GM13976 (cell line): ENCODE measurements at regions not wholly inside any gene's neighbourhood (a gene's known extent, or its start where the extent isn't known, plus 50 kb on each side); places are given as distances from the start of the nearest gene placed in this dataset.
"Not testable (repeated sequence)": the region's sequence is repeated elsewhere in the genome, so short reads cannot be mapped to it uniquely, and the experiment has no call there.

Source experiments
- DNase-seq: peaks from one replicate; pipeline ENCODE4 v3.0.0; 2012; ENCODE audit warnings: low spot score
- CTCF ChIP-seq: IDR thresholded peaks from 2 replicates; pipeline ENCODE4 v1.5.1; 2012; ENCODE audit warnings: borderline replicate concordance, mild to moderate bottlenecking; ENCODE audit not compliant: insufficient read depth; ENCODE audit errors: extremely low read depth, missing control alignments, control extremely low read depth
- in situ Hi-C: fragments of 300-500 bp; cut with MboI; formaldehyde crosslinking; loops from one replicate; pipeline ENCODE4 v1.12.0; 2022; ENCODE audit warnings: low sequenced_read_pairs, mixed read lengths, inconsistent platforms; ENCODE audit not compliant: unreplicated experiment

GRCh38 chr4:122083989-122084388 lies 68.1 kb upstream of the BLTP1 start:
- no peak for TF ChIP-seq CTCF
- no peak for DNase-seq
- in situ Hi-C loops = no loop called here

GRCh38 chr4:122083351-122083750 lies 68.8 kb upstream of the BLTP1 start:
- in situ Hi-C loops = no loop called here
- no peak for TF ChIP-seq CTCF
- no peak for DNase-seq

- no peak for TF ChIP-seq CTCF
- no peak for DNase-seq
- in situ Hi-C loops = no loop called here
Measured at GRCh38 chr4:122082661-122083060, 69.5 kb upstream of the BLTP1 start.

GRCh38 chr4:122077653-122078052 lies 74.5 kb upstream of the BLTP1 start:
- DNase-seq, in situ Hi-C loops: not testable (repeated sequence)

GRCh38 chr4:122076835-122077234 lies 75.3 kb upstream of the BLTP1 start:
- DNase-seq = not testable (repeated sequence)

GRCh38 chr4:122073615-122074014 lies 78.5 kb upstream of the BLTP1 start:
- in situ Hi-C loops = no loop called here

More at GRCh38 chr4:122076835-122077234, 75.3 kb upstream of the BLTP1 start:
- in situ Hi-C loops = not testable (repeated sequence)

GRCh38 chr4:122065915-122066314 lies 86.2 kb upstream of the BLTP1 start:
- TF ChIP-seq CTCF = no peak
- in situ Hi-C loops = no loop called here
- DNase-seq = no peak

More at GRCh38 chr4:122073615-122074014, 78.5 kb upstream of the BLTP1 start:
- no peak for DNase-seq
- TF ChIP-seq CTCF = no peak

GRCh38 chr4:122065149-122065548 lies 87.0 kb upstream of the BLTP1 start:
- no peak for TF ChIP-seq CTCF
- no peak for DNase-seq
- in situ Hi-C loops = no loop called here
